Ishikawa (cell line): ENCODE measurements at regions not wholly inside any gene's neighbourhood (a gene's known extent, or its start where the extent isn't known, plus 50 kb on each side); places are given as distances from the start of the nearest gene placed in this dataset.

Source experiments
- CEBPB ChIP-seq: IDR thresholded peaks from 2 replicates; pipeline ENCODE4 v1.6.1; 2012
- EP300 ChIP-seq: IDR thresholded peaks from 2 replicates; pipeline ENCODE4 v1.6.1; 2012; ENCODE audit warnings: borderline replicate concordance
- NFIC ChIP-seq: IDR thresholded peaks from 2 replicates; pipeline ENCODE4 v1.6.1; 2012
- RAD21 ChIP-seq: IDR thresholded peaks from 2 replicates; pipeline ENCODE4 v1.6.1; 2012; ENCODE audit warnings: low read depth
- TAF1 ChIP-seq: IDR thresholded peaks from 2 replicates; pipeline ENCODE4 v1.6.1; 2012; ENCODE audit warnings: low read depth, mild to moderate bottlenecking
- TEAD4 ChIP-seq: IDR thresholded peaks from 2 replicates; pipeline ENCODE4 v1.6.1; 2012
- YY1 ChIP-seq: IDR thresholded peaks from 2 replicates; pipeline ENCODE4 v1.6.1; 2012; ENCODE audit warnings: low read depth
- TF ChIP-seq, protein P1 (sequence below): IDR thresholded peaks from 2 replicates; pipeline ENCODE4 v1.6.1; 2012; ENCODE audit warnings: low read depth, mild to moderate bottlenecking
- TF ChIP-seq, protein P2 (sequence below): IDR thresholded peaks from 2 replicates; pipeline ENCODE4 v1.6.1; 2012

GRCh38 chr5:67552773-67553172 is 356.2 kb upstream of the CD180 start:
- no peak for TF ChIP-seq TAF1
- TF ChIP-seq, protein P1, sequence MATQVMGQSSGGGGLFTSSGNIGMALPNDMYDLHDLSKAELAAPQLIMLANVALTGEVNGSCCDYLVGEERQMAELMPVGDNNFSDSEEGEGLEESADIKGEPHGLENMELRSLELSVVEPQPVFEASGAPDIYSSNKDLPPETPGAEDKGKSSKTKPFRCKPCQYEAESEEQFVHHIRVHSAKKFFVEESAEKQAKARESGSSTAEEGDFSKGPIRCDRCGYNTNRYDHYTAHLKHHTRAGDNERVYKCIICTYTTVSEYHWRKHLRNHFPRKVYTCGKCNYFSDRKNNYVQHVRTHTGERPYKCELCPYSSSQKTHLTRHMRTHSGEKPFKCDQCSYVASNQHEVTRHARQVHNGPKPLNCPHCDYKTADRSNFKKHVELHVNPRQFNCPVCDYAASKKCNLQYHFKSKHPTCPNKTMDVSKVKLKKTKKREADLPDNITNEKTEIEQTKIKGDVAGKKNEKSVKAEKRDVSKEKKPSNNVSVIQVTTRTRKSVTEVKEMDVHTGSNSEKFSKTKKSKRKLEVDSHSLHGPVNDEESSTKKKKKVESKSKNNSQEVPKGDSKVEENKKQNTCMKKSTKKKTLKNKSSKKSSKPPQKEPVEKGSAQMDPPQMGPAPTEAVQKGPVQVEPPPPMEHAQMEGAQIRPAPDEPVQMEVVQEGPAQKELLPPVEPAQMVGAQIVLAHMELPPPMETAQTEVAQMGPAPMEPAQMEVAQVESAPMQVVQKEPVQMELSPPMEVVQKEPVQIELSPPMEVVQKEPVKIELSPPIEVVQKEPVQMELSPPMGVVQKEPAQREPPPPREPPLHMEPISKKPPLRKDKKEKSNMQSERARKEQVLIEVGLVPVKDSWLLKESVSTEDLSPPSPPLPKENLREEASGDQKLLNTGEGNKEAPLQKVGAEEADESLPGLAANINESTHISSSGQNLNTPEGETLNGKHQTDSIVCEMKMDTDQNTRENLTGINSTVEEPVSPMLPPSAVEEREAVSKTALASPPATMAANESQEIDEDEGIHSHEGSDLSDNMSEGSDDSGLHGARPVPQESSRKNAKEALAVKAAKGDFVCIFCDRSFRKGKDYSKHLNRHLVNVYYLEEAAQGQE: no peak
- no peak for TF ChIP-seq NFIC
- TF ChIP-seq YY1: no peak
- TF ChIP-seq EP300: no peak
- TF ChIP-seq, protein P2, sequence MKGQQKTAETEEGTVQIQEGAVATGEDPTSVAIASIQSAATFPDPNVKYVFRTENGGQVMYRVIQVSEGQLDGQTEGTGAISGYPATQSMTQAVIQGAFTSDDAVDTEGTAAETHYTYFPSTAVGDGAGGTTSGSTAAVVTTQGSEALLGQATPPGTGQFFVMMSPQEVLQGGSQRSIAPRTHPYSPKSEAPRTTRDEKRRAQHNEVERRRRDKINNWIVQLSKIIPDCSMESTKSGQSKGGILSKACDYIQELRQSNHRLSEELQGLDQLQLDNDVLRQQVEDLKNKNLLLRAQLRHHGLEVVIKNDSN: no peak
- no peak for TF ChIP-seq RAD21
- TF ChIP-seq CEBPB: no peak
- no peak for TF ChIP-seq TEAD4
